IMR-90 (cell line): ENCODE measurements at regions not wholly inside any gene's neighbourhood (a gene's known extent, or its start where the extent isn't known, plus 50 kb on each side); places are given as distances from the start of the nearest gene placed in this dataset.

Experiments
- ATAC-seq: fragments of 200-7000 bp; cut with Tn5 transposase; 2 replicates; pipeline ENCODE4 v1.9.1; 2020; ENCODE audit warnings: low read depth, mild to moderate bottlenecking, moderate library complexity
- BruUV-seq: library from RNA; stranded (reverse); fragments of 400-500 nt; replicated peaks from 2 replicates; lab custom pipeline; 2021; lab: Mats Ljungman, UMichigan
- CTCF ChIA-PET: fragments of 300-600 bp; formaldehyde crosslinking; extraction: SDS; loops from one replicate; lab custom pipeline; 2021; ENCODE audit warnings: antibody characterized with exemption; lab: Yijun Ruan, JAX
- POLR2A ChIA-PET: fragments of 300-600 bp; sonication (Branson Sonifier 250); formaldehyde crosslinking; loops from one replicate; lab custom pipeline; 2022; ENCODE audit warnings: antibody characterized with exemption; ENCODE audit not compliant: unreplicated experiment; lab: Charles Lee
- DNase-seq: peaks from one replicate; pipeline ENCODE4 v3.0.0; 2013
- H2AFZ ChIP-seq: replicated peaks from 2 replicates; pipeline ENCODE3; 2013; ENCODE audit warnings: low read length, mild to moderate bottlenecking; ENCODE audit not compliant: poor library complexity
- H2AK5ac ChIP-seq: 2 replicates; pipeline ENCODE4 v1.6.1; 2013; ENCODE audit warnings: low read depth, low read length, inconsistent platforms
- H2AK9ac ChIP-seq: replicated peaks from 2 replicates; pipeline ENCODE3; 2013; ENCODE audit warnings: mild to moderate bottlenecking, low read depth, low read length, moderate library complexity; ENCODE audit not compliant: poor library complexity
- H2BK120ac ChIP-seq: 2 replicates; pipeline ENCODE4 v1.6.1; 2013; ENCODE audit warnings: low read depth, low read length, inconsistent platforms
- H2BK15ac ChIP-seq: 3 replicates; pipeline ENCODE4 v1.6.1; 2013; ENCODE audit warnings: low read depth, low read length, inconsistent platforms
- H2BK20ac ChIP-seq: 2 replicates; pipeline ENCODE4 v1.6.1; 2013; ENCODE audit warnings: low read depth, mild to moderate bottlenecking, inconsistent platforms, low read length, moderate library complexity
- H2BK5ac ChIP-seq: 2 replicates; pipeline ENCODE4 v1.6.1; 2013; ENCODE audit warnings: mild to moderate bottlenecking, low read depth, low read length, inconsistent platforms; ENCODE audit not compliant: poor library complexity, severe bottlenecking
- H3K14ac ChIP-seq: replicated peaks from 2 replicates; pipeline ENCODE4 v1.6.1; 2013; ENCODE audit warnings: low read depth, low read length, inconsistent platforms
- H3K18ac ChIP-seq: 2 replicates; pipeline ENCODE4 v1.6.1; 2013; ENCODE audit warnings: low read depth, low read length, control low read depth
- H3K23ac ChIP-seq: 2 replicates; pipeline ENCODE4 v1.6.1; 2013; ENCODE audit warnings: low read depth, low read length, inconsistent platforms
- H3K27ac ChIP-seq: 2 replicates; pipeline ENCODE4 v1.5.1; 2013; ENCODE audit warnings: mild to moderate bottlenecking, control low read depth, low read length; ENCODE audit not compliant: insufficient read depth
- H3K27me3 ChIP-seq: 2 replicates; pipeline ENCODE4 v1.6.1; 2013; ENCODE audit warnings: low read length; ENCODE audit not compliant: control insufficient read depth, insufficient read depth
- H3K36me3 ChIP-seq: 2 replicates; pipeline ENCODE4 v1.6.1; 2013; ENCODE audit warnings: low read length, mixed read lengths; ENCODE audit not compliant: control insufficient read depth, insufficient read depth
- H3K4ac ChIP-seq: 2 replicates; pipeline ENCODE4 v1.6.1; 2013; ENCODE audit warnings: low read depth, low read length, inconsistent platforms
- H3K4me1 ChIP-seq: 2 replicates; pipeline ENCODE4 v1.6.1; 2013; ENCODE audit warnings: low read length, mixed read lengths; ENCODE audit not compliant: control insufficient read depth, insufficient read depth
- H3K4me2 ChIP-seq: 2 replicates; pipeline ENCODE4 v1.6.1; 2013; ENCODE audit warnings: low read depth, mild to moderate bottlenecking, control low read depth, low read length, moderate library complexity
- H3K4me3 ChIP-seq: 2 replicates; pipeline ENCODE4 v1.5.1; 2013; ENCODE audit warnings: low read depth, mild to moderate bottlenecking, control low read depth, low read length, moderate library complexity; ENCODE audit not compliant: insufficient read depth
- H3K56ac ChIP-seq: 2 replicates; pipeline ENCODE4 v1.6.1; 2013; ENCODE audit warnings: low read length, inconsistent platforms; ENCODE audit not compliant: insufficient read depth; ENCODE audit errors: extremely low read depth
- H3K79me1 ChIP-seq, 2 experiments: 2 replicates each; pipeline ENCODE4 v1.6.1; 2013; ENCODE audit warnings: low read length in 2 of 2, inconsistent platforms in 1 of 2, low read depth in 1 of 2
- H3K9ac ChIP-seq: 2 replicates; pipeline ENCODE4 v1.6.1; 2013; ENCODE audit warnings: low read depth, low read length, control low read depth
- H3K9me1 ChIP-seq: 2 replicates; pipeline ENCODE4 v1.6.1; 2013; ENCODE audit warnings: low read length, inconsistent platforms; ENCODE audit not compliant: insufficient read depth
- H3K9me3 ChIP-seq: 2 replicates; pipeline ENCODE4 v1.6.1; 2013; ENCODE audit warnings: low read length; ENCODE audit not compliant: control insufficient read depth, insufficient read depth
- H4K20me1 ChIP-seq: 2 replicates; pipeline ENCODE4 v1.6.1; 2013; ENCODE audit warnings: low read length, inconsistent platforms; ENCODE audit not compliant: insufficient read depth
- H4K5ac ChIP-seq: 2 replicates; pipeline ENCODE4 v1.6.1; 2013; ENCODE audit warnings: mild to moderate bottlenecking, low read depth, low read length, control low read depth
- H4K8ac ChIP-seq, 2 experiments: 2 replicates each; pipeline ENCODE4 v1.6.1; 2013; ENCODE audit warnings: low read depth in 2 of 2, low read length in 2 of 2, control low read depth in 1 of 2, inconsistent platforms in 1 of 2
- H4K91ac ChIP-seq: 2 replicates; pipeline ENCODE4 v1.6.1; 2013; ENCODE audit warnings: low read depth, low read length, inconsistent platforms; ENCODE audit not compliant: insufficient read depth
- BHLHE40 ChIP-seq: fragments of 150-350 bp; IDR thresholded peaks from 2 replicates; pipeline ENCODE4 v1.6.1; 2016; ENCODE audit warnings: mild to moderate bottlenecking, low read depth, low read length
- CEBPB ChIP-seq: IDR thresholded peaks from 2 replicates; pipeline ENCODE4 v1.6.1; 2012; ENCODE audit warnings: low read depth, low read length, improper control_type of control experiment
- CHD1 ChIP-seq: IDR thresholded peaks from 2 replicates; pipeline ENCODE4 v1.6.1; 2012; ENCODE audit warnings: low read depth, low read length, improper control_type of control experiment
- FOS ChIP-seq: fragments of 150-350 bp; IDR thresholded peaks from 2 replicates; pipeline ENCODE4 v1.6.1; 2016; ENCODE audit warnings: low read depth, low read length
- MAFK ChIP-seq: IDR thresholded peaks from 2 replicates; pipeline ENCODE4 v1.6.1; 2012; ENCODE audit warnings: low read depth, low read length, improper control_type of control experiment
- MAZ ChIP-seq: IDR thresholded peaks from 2 replicates; pipeline ENCODE4 v1.6.1; 2012; ENCODE audit warnings: low read depth, mild to moderate bottlenecking, low read length, improper control_type of control experiment, moderate library complexity, borderline replicate concordance
- MXI1 ChIP-seq: IDR thresholded peaks from 2 replicates; pipeline ENCODE4 v1.6.1; 2012; ENCODE audit warnings: low read depth, mild to moderate bottlenecking, low read length, moderate library complexity, borderline replicate concordance
- NFE2L2 ChIP-seq: fragments of 150-350 bp; IDR thresholded peaks from 2 replicates; pipeline ENCODE4 v1.6.1; 2016; ENCODE audit warnings: low read depth, mild to moderate bottlenecking, low read length
- POLR2A ChIP-seq: IDR thresholded peaks from 2 replicates; pipeline ENCODE4 v1.6.1; 2012; ENCODE audit warnings: mild to moderate bottlenecking, low read depth, low read length
- RAD21 ChIP-seq: IDR thresholded peaks from 2 replicates; pipeline ENCODE4 v1.6.1; 2012; ENCODE audit warnings: low read length, improper control_type of control experiment
- RCOR1 ChIP-seq: IDR thresholded peaks from 2 replicates; pipeline ENCODE4 v1.6.1; 2012; ENCODE audit warnings: mild to moderate bottlenecking, low read length, improper control_type of control experiment; ENCODE audit not compliant: insufficient replicate concordance
- RFX5 ChIP-seq: IDR thresholded peaks from 2 replicates; pipeline ENCODE4 v1.8.0; 2012; ENCODE audit warnings: low read depth, mild to moderate bottlenecking, low read length, moderate library complexity
- SMC3 ChIP-seq: fragments of 150-350 bp; IDR thresholded peaks from 2 replicates; pipeline ENCODE4 v1.6.1; 2016; ENCODE audit warnings: low read depth, mild to moderate bottlenecking, antibody characterized with exemption, low read length, moderate library complexity
- WGBS, 2 experiments: methylation state at CpG; one replicate each; pipeline versions ENCODE4 v1.1.5 to v1.1.7; 2013; ENCODE audit warnings: missing lambda C conversion rate in 2 of 2; ENCODE audit not compliant: insufficient read length in 1 of 2; ENCODE audit errors: extremely low coverage in 2 of 2; 5-methylcytosine and 5-hydroxymethylcytosine counted together
- dilution Hi-C: fragments of 300-500 bp; cut with HindIII; formaldehyde crosslinking; loops from one replicate; pipeline ENCODE4 v1.14.3; 2018; ENCODE audit warnings: low sequenced_read_pairs; ENCODE audit not compliant: unreplicated experiment
- in situ Hi-C: fragments of 300-500 bp; cut with MboI; formaldehyde crosslinking; loops from 3 replicates; pipeline ENCODE4 v1.14.3; 2019; ENCODE audit warnings: low sequenced_read_pairs, inconsistent platforms, mixed read lengths
- intact Hi-C: fragments of 100-400 bp; cut with micrococcal nuclease; formaldehyde crosslinking; loops from 2 replicates; pipeline ENCODE4 v1.10.0; 2022
- TF ChIP-seq, protein P1 (sequence below): fragments of 150-350 bp; IDR thresholded peaks from 2 replicates; pipeline ENCODE4 v1.6.1; 2017; ENCODE audit warnings: mild to moderate bottlenecking, antibody characterized with exemption, low read length, low read depth
- TF ChIP-seq, protein P2 (sequence below): conservative IDR thresholded peaks from 2 replicates; pipeline ENCODE4 v1.5.1; 2012; ENCODE audit warnings: mild to moderate bottlenecking, low read depth, low read length, improper control_type of control experiment
- TF ChIP-seq, protein P3 (sequence below): fragments of 150-350 bp; IDR thresholded peaks from 2 replicates; pipeline ENCODE4 v1.6.1; 2016; ENCODE audit warnings: low read depth, mild to moderate bottlenecking, low read length, moderate library complexity, borderline replicate concordance

DNA sequence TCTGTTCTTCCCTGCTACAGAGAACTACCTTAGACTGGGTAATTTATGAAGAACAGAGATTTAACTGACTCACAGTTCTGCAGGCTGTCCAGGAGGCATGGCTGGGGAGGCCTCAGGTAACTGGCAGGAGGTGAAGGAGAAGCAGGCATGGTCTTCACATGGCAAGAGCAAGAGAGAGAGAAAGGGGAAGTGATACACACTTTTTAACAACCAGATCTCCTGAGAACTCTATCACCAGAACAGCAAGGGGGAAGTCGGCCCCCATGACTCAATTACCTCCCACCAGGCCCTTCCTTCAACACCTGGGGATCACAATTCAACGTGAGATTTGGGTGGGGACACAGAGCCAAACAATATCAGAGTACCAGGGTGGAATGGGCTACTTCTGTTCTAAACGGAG is 766.8 kb downstream of the TLE1 start:
- H4K20me1 ChIP-seq, result no peaks in the 10 kb centered on the region
- H3K4me2 ChIP-seq, result no peak overlapping the region
- H4K8ac ChIP-seq, result no peak overlapping the region
- H3K9me1 ChIP-seq, result no peaks in the 10 kb centered on the region
- no peaks in the 10 kb centered on the region for H3K27me3 ChIP-seq
- POLR2A ChIA-PET, result no interaction called here
- no peak overlapping the region for H3K9ac ChIP-seq
- no peak for ATAC-seq
- WGBS, 2 experiments, result no CpG with 5 or more reads among the region's 3 CpGs
- intact Hi-C loops (no loop called here), in situ Hi-C loops (no loop called here), dilution Hi-C loops (no loop called here)
- no peak overlapping the region for H4K5ac ChIP-seq
- H4K91ac ChIP-seq, result no peak overlapping the region
- CTCF ChIA-PET, result no interaction called here
- H3K79me1 ChIP-seq, result no peaks in the 10 kb centered on the region
- H2BK5ac ChIP-seq, result no peak overlapping the region
- H3K18ac ChIP-seq, result no peak overlapping the region
- TF ChIP-seq MAFK, result no peak
- TF ChIP-seq RCOR1, result no peak
- TF ChIP-seq FOS, result no peak
- TF ChIP-seq CEBPB, result no peak
- TF ChIP-seq NFE2L2, result no peak
- TF ChIP-seq POLR2A, result no peak
- TF ChIP-seq CHD1, result no peak
- no peak for TF ChIP-seq RFX5
- TF ChIP-seq RAD21, result no peak
- TF ChIP-seq, protein P1, sequence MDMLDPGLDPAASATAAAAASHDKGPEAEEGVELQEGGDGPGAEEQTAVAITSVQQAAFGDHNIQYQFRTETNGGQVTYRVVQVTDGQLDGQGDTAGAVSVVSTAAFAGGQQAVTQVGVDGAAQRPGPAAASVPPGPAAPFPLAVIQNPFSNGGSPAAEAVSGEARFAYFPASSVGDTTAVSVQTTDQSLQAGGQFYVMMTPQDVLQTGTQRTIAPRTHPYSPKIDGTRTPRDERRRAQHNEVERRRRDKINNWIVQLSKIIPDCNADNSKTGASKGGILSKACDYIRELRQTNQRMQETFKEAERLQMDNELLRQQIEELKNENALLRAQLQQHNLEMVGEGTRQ, result no peak
- no peak for TF ChIP-seq MAZ
- no peak for TF ChIP-seq BHLHE40
- no peak for TF ChIP-seq MXI1
- TF ChIP-seq, protein P2, sequence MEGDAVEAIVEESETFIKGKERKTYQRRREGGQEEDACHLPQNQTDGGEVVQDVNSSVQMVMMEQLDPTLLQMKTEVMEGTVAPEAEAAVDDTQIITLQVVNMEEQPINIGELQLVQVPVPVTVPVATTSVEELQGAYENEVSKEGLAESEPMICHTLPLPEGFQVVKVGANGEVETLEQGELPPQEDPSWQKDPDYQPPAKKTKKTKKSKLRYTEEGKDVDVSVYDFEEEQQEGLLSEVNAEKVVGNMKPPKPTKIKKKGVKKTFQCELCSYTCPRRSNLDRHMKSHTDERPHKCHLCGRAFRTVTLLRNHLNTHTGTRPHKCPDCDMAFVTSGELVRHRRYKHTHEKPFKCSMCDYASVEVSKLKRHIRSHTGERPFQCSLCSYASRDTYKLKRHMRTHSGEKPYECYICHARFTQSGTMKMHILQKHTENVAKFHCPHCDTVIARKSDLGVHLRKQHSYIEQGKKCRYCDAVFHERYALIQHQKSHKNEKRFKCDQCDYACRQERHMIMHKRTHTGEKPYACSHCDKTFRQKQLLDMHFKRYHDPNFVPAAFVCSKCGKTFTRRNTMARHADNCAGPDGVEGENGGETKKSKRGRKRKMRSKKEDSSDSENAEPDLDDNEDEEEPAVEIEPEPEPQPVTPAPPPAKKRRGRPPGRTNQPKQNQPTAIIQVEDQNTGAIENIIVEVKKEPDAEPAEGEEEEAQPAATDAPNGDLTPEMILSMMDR, result no peak
- TF ChIP-seq SMC3, result no peak
- TF ChIP-seq, protein P3, sequence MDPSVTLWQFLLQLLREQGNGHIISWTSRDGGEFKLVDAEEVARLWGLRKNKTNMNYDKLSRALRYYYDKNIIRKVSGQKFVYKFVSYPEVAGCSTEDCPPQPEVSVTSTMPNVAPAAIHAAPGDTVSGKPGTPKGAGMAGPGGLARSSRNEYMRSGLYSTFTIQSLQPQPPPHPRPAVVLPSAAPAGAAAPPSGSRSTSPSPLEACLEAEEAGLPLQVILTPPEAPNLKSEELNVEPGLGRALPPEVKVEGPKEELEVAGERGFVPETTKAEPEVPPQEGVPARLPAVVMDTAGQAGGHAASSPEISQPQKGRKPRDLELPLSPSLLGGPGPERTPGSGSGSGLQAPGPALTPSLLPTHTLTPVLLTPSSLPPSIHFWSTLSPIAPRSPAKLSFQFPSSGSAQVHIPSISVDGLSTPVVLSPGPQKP, result no peak
- H3K56ac ChIP-seq, result no peak overlapping the region
- H2AFZ ChIP-seq, result no peak overlapping the region
- BruUV-seq, result no TSS peak
- DNase-seq, result no peak
- no peak overlapping the region for H2BK15ac ChIP-seq
- H3K14ac ChIP-seq, result no peak overlapping the region
- H2AK5ac ChIP-seq, result no peak overlapping the region
- H2BK120ac ChIP-seq, result no peak overlapping the region
- no peak overlapping the region for H3K4me3 ChIP-seq
- no peaks in the 10 kb centered on the region for H3K4me1 ChIP-seq
- 0 out of 2 replicates have a peak, but pooled peaks cover 4% of the 10 kb centered on the region for H3K9me3 ChIP-seq
- no peak overlapping the region for H2AK9ac ChIP-seq
- H3K4ac ChIP-seq, result no peak overlapping the region
- H2BK20ac ChIP-seq, result no peak overlapping the region
- H3K23ac ChIP-seq, result no peak overlapping the region
- H3K36me3 ChIP-seq, result no peaks in the 10 kb centered on the region
- H3K27ac ChIP-seq, result no peak overlapping the region
